ENCODE measurements at regions not wholly inside any gene's neighbourhood (a gene's known extent, or its start where the extent isn't known, plus 50 kb on each side); places are given as distances from the start of the nearest gene placed in this dataset.
A peak's percentile ranks its signal among the peaks of the same experiment; 100 is the strongest.

DNA sequence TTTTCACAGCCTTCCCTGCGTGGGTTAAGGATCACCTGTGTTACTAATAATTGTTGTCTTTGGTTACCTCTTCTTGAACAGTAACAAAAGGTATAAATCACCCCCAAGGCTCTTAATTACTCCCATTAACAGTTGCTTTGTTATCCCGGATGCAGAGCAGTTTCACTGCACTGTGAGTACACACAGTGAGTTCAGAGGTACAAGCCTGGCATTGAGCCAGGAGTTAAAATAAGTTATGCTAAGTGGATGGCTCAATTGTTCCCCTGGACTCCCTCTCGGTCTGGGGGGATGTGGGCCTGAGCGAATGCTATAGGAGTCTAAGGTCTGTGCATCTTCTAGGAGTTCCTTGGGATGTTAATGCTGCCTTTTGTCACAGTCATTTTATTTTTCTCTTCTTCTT, 258.3 kb downstream of the ATG4C start:
- no peak for DNase-seq (ENCODE audit: low read depth)

DNA sequence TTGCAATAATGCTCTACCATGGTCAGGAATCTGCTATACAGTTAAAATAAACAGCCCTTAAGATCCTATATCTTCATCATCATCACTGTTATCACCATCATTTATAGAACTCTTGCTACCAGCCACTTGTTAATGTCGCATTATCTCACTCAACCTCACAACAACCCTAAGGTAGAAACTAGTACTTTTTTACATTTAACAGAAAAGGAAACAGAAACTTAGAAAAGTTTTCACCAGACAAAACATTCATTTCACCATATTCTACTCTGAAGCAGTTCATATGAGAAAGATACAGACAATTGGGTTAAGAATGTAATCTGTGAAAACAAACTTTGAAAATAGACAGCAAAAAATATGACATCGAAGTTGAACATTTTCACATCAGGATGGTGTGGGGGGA, 262.6 kb downstream of the ATG4C start:
- DNase-seq (ENCODE audit: low read depth), result no peak

GRCh38 chr1:63049135-63049534, 265.2 kb downstream of the ATG4C start:
- DNase-seq (ENCODE audit: low read depth), result no peak

DNA sequence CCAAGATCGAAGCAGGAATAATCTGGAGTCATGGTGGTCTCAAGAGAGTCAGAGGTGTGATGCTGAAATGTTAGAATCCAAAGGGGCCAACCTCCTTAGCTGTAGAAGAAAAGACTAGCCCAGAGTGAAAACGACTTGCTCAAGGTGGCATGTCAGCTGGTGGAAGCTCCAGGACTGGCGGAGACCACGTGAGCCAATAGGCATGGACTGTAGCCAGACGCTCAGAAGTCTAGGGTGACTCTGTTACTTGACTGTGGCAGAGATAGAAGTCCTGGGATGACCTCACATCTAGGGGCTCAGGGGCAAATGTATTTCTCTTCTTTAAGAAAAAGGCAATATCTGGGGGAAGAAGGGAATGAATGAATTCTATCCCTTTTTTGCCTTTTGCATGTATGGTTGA, 267.4 kb downstream of the ATG4C start:
- no peak for DNase-seq (ENCODE audit: low read depth)

DNA sequence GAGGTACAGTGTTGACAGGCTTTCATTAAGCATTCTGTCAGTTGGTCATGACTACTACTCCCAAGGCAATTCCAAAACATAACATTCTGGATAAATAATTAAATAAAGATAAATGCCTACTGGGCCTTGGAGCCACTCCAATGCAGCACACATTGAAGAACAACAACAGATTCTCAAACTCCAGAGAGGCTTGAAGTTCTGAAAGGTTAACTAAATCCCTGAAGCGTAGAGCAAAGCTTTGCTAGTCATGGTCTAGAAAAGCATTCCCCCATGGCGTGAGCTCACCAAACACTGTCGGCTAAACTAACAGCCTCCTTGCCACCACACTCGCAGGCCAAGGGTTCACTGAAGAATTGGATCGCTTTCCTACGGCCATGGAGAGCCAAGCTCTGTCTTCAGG, 268.0 kb downstream of the ATG4C start:
- no peak for DNase-seq (ENCODE audit: low read depth)

DNA sequence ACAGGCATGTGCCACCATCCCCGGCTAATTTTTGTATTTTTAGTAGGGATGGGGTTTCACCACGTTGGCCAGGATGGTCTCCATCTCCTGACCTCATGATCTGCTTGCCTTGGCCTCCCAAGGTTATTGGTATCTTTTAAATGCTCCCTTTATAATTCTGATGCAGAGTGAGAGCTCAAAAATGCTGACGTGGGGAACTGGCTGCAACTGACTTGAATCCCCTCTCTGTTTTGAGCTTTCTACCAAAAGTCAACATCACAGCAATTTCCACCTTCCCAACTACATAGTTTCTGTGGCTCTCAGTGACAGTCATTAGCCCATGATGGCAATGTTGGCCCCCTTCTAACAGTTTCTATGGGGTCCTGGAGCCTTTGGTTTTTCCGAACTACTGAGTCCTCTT, 268.2 kb upstream of the FOXD3 start:
- DNase-seq (ENCODE audit: low read depth), result no peak

GRCh38 chr1:63063367-63063766, 259.0 kb upstream of the FOXD3 start:
- no peak for DNase-seq (ENCODE audit: low read depth)

GRCh38 chr1:63064135-63064534, 258.2 kb upstream of the FOXD3 start:
- no peak for DNase-seq (ENCODE audit: low read depth)

DNA sequence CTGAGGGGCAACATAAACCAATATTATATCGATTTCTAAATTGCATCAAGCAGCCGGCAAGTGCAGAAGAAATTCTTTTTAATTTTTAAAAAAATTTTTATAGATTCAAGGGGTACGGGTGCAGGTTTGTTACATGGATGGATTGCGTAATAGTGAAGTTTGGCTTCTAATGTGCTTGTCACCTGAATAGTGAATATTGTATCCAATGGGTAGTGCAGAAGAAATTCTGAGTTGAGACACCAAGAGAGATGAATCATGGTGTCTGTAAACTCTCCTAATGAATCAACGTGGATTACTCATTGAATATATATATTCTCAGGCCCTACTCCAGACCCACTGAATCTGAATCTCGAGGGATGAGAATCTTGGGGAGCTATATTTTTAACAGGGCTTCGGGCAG, 253.7 kb upstream of the FOXD3 start:
- DNase-seq (ENCODE audit: low read depth), result no peak

DNA sequence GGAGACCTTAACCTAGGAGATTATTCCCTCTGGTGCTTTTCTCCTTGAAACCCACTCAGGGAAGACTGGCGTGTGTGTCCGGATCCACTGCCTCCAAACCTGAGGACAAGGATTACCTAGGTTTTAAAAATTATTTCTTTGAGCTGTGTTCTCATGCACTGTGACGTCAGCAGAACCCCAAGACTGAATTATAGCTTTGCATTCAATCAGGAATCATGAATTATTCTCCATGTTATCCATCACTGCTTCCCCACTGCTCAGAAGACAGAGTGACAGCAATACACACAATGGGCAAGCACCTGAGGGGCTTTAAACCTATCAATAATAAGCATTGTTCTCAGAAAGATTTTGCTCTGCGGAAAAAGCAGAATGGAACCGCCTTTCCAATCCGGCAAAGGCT, 253.2 kb upstream of the FOXD3 start:
- DNase-seq (ENCODE audit: low read depth), result no peak

DNA sequence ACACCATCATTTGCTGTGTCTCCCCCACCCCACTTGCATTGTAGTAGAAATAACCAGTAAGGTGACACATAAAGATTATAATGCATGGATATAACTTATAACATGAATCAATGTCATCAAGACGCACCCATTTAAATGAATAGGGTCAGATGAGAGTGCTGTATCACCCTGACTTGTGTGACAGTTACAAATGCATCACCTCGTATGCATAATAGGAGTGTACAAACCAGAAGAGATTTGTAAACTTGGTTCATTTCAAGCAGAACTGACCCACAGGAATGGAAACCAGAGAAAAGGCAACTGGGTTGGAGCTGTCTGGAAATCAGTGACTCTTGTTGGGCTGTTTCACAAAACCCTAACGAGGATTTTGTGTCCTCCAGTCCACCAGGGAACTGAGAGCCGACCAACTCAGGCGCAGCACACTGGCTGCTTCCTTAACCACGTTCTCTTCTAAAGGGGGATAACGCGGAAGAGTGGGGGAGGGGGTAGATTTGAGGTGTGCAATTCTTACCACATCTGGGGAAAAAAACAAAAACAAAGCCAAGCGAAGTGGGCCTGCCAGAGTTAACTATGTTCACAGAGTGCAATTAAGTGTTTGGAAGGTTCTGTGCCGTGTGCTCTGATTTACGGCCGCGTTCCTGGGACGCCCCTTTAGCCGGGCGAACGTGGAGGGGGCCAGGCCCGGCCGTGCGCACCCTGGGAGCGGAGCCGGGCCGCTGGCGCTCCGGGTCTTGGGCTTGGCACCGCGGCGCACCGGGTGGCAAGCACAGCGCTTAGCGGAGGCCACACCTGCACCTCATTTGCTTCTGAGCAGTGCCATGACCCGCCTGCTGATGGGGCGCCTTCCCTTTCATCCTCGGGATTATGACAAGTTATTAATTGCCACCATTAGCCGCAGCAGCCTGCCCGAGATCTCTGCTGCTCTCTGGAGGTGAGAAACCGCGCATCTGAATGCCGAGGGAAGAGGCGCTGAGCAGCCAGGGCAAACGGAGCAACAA, 248.8 kb upstream of the FOXD3 start:
- peak; percentile 1 for DNase-seq (ENCODE audit: low read depth)

DNA sequence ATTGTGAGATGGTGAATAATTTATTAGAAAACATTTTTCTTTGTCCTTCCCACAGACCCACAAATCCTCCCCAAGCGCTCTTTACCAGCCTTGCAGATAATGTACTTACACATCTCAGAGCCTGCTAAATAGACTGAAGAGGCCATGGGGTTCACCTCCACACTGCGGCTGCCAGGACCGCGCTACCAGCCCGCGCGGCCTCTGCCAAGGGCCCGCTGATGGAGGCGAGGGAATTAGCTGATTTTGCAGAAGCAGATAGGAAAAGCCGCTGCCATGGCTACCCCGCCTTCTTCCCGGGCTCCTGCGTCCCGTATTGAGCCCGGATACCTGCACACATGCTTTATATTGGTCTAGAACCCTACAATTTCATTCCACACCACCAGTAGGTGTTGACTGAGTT, 248.0 kb upstream of the FOXD3 start:
- DNase-seq (ENCODE audit: low read depth), result no peak

- DNase-seq (ENCODE audit: low read depth), result no peak
These were observed 239.6 kb upstream of the FOXD3 start for GRCh38 chr1:63082766-63083165.

GRCh38 chr1:63087966-63088365, 234.4 kb upstream of the FOXD3 start:
- DNase-seq (ENCODE audit: low read depth), result no peak

- DNase-seq (ENCODE audit: low read depth), result no peak
These were observed 223.2 kb upstream of the FOXD3 start for GRCh38 chr1:63099188-63099587.

DNA sequence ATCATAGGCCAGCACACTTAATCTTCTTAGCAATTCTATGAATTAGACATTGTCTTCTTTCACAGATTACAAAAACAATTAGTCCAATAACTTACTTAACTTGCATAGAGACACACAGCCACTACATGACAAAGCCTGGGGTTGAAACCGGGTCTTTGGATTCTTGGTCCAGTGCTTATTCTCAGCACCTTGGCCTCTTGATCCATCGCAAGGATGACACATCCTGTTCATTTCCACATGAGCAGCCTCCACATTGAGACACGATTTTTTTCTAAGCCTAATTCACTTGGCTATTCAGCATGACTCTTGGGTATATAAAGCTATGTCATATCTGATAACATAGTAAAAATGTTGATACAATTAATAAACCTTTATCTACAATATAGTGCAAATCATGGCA, 221.0 kb upstream of the FOXD3 start:
- DNase-seq (ENCODE audit: low read depth), result no peak

DNA sequence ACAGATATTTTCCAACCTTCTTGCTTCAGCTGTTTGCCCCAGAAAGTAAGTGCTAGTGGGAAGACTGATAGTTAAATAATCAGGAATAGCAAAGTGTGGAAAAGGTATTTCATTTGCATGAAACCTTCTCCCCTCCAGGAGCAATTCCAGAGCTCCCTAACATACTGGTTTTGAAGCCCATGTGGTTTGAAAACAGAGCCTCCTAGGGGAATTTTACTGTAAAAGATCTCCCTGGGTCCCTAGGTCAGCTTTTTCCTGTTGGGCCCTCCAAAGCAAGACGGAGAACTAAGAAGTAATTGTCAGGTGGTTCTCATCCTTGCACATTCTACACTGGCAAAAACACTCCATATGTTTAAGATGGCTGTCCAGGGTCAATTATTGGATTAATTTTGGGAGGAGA, 218.7 kb upstream of the FOXD3 start:
- no peak for DNase-seq (ENCODE audit: low read depth)

DNA sequence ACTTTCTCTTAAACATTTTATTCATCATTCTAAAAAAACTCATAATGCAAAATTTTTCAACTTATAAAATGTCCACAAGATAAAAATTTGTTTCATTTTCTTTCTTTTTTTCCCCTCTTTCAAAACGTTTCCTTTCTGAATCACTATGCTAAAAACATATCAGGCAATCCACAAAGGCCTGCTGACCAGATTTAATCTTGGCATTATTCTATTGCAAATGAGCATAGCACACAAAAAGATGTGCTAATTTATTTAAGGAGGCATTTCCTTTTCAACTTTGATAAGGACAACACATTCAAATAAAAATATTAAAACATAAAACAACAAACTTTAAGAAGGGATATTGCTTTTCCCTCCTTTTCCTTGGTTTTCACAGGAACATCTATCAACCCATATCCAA, 215.3 kb upstream of the FOXD3 start:
- DNase-seq (ENCODE audit: low read depth), result no peak

DNA sequence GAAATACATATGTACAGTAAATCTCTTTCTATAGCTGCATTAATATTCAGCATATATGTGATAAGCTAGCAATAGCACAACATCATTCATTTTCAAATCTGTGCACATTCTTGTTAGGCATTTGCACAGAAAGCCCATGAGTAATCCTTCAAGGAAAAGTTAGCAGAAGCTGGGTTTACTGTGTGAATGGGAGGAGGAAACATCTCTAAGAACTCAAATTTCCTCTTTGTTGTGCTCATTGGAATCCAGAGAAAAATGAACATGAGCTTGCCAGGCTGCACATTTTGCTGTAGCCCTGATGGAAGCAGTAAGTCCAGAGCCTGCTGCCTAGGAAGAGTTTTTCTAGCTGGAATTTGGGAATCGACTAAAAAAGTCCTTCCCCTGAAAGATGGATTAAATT, 214.2 kb upstream of the FOXD3 start:
- no peak for DNase-seq (ENCODE audit: low read depth)

DNA sequence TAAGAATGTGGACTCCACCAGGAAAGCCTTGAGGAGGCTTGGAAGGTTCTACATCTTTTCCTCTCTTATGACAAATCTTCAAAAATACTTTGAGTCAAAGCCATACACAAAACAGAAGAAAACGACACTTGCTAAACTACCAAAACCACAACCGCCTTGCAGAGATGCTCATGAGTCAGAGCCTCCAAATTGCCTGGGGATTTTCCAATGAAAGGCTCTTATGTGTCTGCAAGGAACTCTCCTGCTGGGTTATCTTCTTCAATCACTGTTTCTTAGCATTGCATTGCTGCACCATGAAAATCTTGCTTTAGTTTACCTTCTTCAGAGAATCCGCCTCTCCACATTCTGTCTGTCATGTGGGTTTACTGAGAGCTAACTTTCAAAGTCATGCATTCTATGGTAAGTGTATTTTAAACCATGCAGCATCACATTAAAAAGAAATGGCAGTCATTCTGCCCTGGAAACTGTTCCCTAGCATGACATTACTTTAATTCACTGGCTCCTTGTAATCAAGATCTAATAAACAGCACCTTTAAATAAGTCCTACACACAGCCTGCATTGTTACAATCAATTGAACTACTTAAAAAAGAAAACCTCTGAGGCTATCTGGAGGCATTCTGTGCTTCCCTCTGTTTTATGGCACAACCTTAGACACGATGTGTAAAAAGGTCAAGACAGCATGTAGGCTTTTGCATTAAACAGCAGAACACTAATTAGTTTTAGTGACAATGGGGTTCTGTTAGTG, 210.0 kb upstream of the FOXD3 start:
- DNase-seq (ENCODE audit: low read depth), result peak; percentile 63

DNA sequence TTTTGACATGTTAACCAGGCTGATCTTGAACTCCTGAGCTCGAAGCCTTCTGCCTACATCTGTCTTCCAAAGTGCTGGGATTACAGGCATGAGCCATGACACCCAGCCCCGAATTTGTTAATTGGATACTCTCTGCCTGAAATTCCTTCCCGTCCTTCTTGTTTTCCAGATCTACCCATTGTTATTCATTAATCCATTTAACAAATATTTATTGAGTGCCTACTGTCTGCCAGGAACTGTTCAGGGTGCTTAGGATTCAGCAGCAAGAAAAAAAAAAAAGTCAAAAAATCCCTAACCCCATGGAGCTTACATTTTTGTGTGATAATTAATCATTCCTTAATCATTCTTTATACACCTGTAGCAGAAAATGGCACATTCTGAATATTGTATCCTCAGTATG, 206.8 kb upstream of the FOXD3 start:
- DNase-seq (ENCODE audit: low read depth), result no peak

DNA sequence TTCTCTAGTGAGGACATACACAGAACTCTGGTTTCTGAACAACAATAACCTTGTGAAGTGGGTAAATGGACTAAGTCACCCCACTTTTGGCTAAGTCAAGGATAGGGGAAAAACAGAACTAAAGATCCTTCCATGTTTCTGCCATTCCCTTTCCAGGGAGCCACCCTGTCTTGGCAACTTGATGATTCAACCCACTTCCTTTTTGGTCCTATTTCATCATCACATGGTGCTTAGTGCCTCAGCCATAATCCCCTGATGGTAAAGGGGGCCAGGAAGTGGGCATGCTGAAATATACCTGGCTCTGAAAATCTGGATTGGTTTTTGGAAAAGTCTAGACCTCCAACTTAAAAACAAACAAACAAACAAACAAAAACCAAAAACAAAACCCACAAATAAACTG, 206.4 kb upstream of the FOXD3 start:
- DNase-seq (ENCODE audit: low read depth), result no peak

DNA sequence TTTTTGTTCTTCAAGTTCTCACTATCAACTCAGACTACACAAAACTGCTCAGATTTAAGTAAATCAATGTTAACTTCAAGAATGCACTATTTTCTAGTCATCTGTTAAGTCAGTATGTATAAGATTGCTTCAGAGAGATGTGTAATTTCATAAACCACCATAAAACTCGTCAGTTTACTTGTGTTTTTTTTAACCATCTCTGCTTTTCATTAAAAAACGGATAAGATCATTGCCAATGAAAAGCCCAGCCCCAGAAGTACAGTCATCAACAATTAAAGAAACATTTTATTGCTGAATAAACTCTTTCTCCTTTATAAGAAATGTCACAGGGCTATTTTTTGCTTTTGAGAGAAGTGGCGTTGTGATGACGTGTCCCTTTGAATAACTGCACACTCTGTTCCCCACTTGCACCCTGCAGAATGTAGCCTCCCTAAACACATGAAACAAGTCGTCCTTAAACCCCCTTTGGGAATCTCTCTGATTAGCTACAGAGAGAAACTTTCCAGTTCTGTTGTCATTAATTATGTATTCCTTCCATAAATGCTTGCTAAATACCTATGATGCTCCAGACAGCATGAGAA, 202.7 kb upstream of the FOXD3 start:
- DNase-seq (ENCODE audit: low read depth), result peak; percentile 21
